Vagina (tissue), 2 donors: ENCODE measurements at regions not wholly inside any gene's neighbourhood (a gene's known extent, or its start where the extent isn't known, plus 50 kb on each side); places are given as distances from the start of the nearest gene placed in this dataset.
"Not testable (repeated sequence)": the region's sequence is repeated elsewhere in the genome, so short reads cannot be mapped to it uniquely, and the experiment has no call there.

ENCODE experiments used
- DNase-seq, 2 donors: peaks; one replicate each; pipeline ENCODE4 v3.0.0-alpha.2; 2017; ENCODE audit errors: extremely low spot score in 2 of 2
- H3K27ac ChIP-seq: fragments of 200-600 bp; sonication (generic); one replicate; pipeline ENCODE4 v1.5.1; 2019
- H3K27me3 ChIP-seq: fragments of 200-600 bp; sonication (generic); one replicate; pipeline ENCODE4 v1.5.1; 2019
- H3K36me3 ChIP-seq, 2 donors: fragments of 200-600 bp; sonication (generic); one replicate each; pipeline ENCODE4 v1.5.1; 2017 to 2019
- H3K4me1 ChIP-seq: fragments of 200-600 bp; sonication (generic); one replicate; pipeline ENCODE4 v1.5.1; 2019
- H3K4me3 ChIP-seq, 2 donors: fragments of 200-600 bp; sonication (generic); 1 replicate in 1 of 2; 2 replicates in 1 of 2; pipeline ENCODE4 v1.5.1; 2016 to 2019
- H3K9me3 ChIP-seq: fragments of 200-600 bp; sonication (generic); one replicate; pipeline ENCODE4 v1.5.1; 2019
- CTCF ChIP-seq, 3 experiments: fragments of 450-650 bp in 2 of 3; fragments of 200-600 bp in 1 of 3; sonication (generic) in 1 of 3; IDR thresholded peaks; one replicate each; pipeline ENCODE4 v1.5.1; 2017 to 2019; ENCODE audit warnings: antibody characterized with exemption in 3 of 3, mild to moderate bottlenecking in 2 of 3, moderate library complexity in 2 of 3
- POLR2A ChIP-seq, 2 donors: fragments of 450-650 bp; IDR thresholded peaks; one replicate each; pipeline ENCODE4 v1.6.1; 2017; ENCODE audit warnings: antibody characterized with exemption in 2 of 2, mild to moderate bottlenecking in 2 of 2, moderate library complexity in 2 of 2
- POLR2AphosphoS5 ChIP-seq, 2 donors: sonication (generic); formaldehyde crosslinking; IDR thresholded peaks; one replicate each; pipeline ENCODE4 v1.9.0; 2017; ENCODE audit warnings: antibody characterized with exemption in 2 of 2, mild to moderate bottlenecking in 2 of 2, low read depth in 1 of 2; ENCODE audit not compliant: insufficient read depth in 1 of 2
- intact Hi-C: fragments of 100-400 bp; cut with DNase I; formaldehyde crosslinking; loops from one replicate; pipeline ENCODE4 v1.15.1; 2023

- Histone ChIP-seq H3K27ac (no peak overlapping the region), H3K36me3 (no peaks in the 10 kb centered on the region), H3K9me3 (no peaks in the 10 kb centered on the region), H3K4me3 (no peak overlapping the region), H3K4me1 (no peaks in the 10 kb centered on the region), H3K27me3 (no peaks in the 10 kb centered on the region)
- no peak for TF ChIP-seq CTCF (IDR thresholded peaks at IDR 0.05)
- TF ChIP-seq POLR2AphosphoS5 (IDR thresholded peaks at IDR 0.05; ENCODE audit: insufficient read depth in 1 of 2, low read depth in 1 of 2): no peak
- no peak for TF ChIP-seq POLR2A (IDR thresholded peaks at IDR 0.05)
- intact Hi-C loops: no loop called here
- no peak for DNase-seq
Measured at GRCh38 chr11:96863520-96863919, 473.7 kb downstream of the JRKL start.

- no peak overlapping the region for H3K4me3 ChIP-seq
- DNase-seq: no peak
- H3K9me3 ChIP-seq: no peaks in the 10 kb centered on the region
- H3K27me3 ChIP-seq: no peaks in the 10 kb centered on the region
- intact Hi-C loops: no loop called here
- H3K27ac ChIP-seq: no peak overlapping the region
- no peaks in the 10 kb centered on the region for H3K4me1 ChIP-seq
- no peak for TF ChIP-seq POLR2A (IDR thresholded peaks at IDR 0.05)
- TF ChIP-seq POLR2AphosphoS5 (IDR thresholded peaks at IDR 0.05; ENCODE audit: insufficient read depth in 1 of 2, low read depth in 1 of 2): no peak
- no peak for TF ChIP-seq CTCF (IDR thresholded peaks at IDR 0.05)
- H3K36me3 ChIP-seq: no peaks in the 10 kb centered on the region
Measured at GRCh38 chr11:96865020-96865419, 475.2 kb downstream of the JRKL start.

- Histone ChIP-seq H3K27ac (no peak overlapping the region), H3K36me3 (no peaks in the 10 kb centered on the region), H3K27me3 (no peaks in the 10 kb centered on the region), H3K9me3 (no peaks in the 10 kb centered on the region), H3K4me1 (no peaks in the 10 kb centered on the region), H3K4me3 (no peak overlapping the region)
- intact Hi-C loops: no loop called here
- DNase-seq: no peak
- TF ChIP-seq POLR2A (IDR thresholded peaks at IDR 0.05): no peak
- TF ChIP-seq POLR2AphosphoS5 (IDR thresholded peaks at IDR 0.05; ENCODE audit: insufficient read depth in 1 of 2, low read depth in 1 of 2): no peak
Measured at GRCh38 chr11:96869207-96869606, 479.4 kb downstream of the JRKL start.

GRCh38 chr11:96875712-96876111 is 485.9 kb downstream of the JRKL start:
- Histone ChIP-seq H3K9me3 (no peaks in the 10 kb centered on the region), H3K36me3 (no peaks in the 10 kb centered on the region), H3K4me3 (no peak overlapping the region), H3K27ac (no peak overlapping the region), H3K27me3 (no peaks in the 10 kb centered on the region), H3K4me1 (no peaks in the 10 kb centered on the region)
- TF ChIP-seq CTCF (IDR thresholded peaks at IDR 0.05) (no peak), POLR2AphosphoS5 (IDR thresholded peaks at IDR 0.05; ENCODE audit: insufficient read depth in 1 of 2, low read depth in 1 of 2) (no peak), POLR2A (IDR thresholded peaks at IDR 0.05) (no peak)
- intact Hi-C loops: no loop called here
- no peak for DNase-seq

GRCh38 chr11:96878299-96879051 is 488.7 kb downstream of the JRKL start:
- Histone ChIP-seq H3K27me3 (no peaks in the 10 kb centered on the region), H3K4me1 (no peaks in the 10 kb centered on the region), H3K27ac (no peak overlapping the region), H3K9me3 (no peaks in the 10 kb centered on the region), H3K4me3 (no peak overlapping the region), H3K36me3 (no peaks in the 10 kb centered on the region)
- DNase-seq: no peak
- no peak for TF ChIP-seq CTCF (IDR thresholded peaks at IDR 0.05)
- no peak for TF ChIP-seq POLR2AphosphoS5 (IDR thresholded peaks at IDR 0.05; ENCODE audit: insufficient read depth in 1 of 2, low read depth in 1 of 2)
- TF ChIP-seq POLR2A (IDR thresholded peaks at IDR 0.05): no peak
- intact Hi-C loops: no loop called here

- DNase-seq, intact Hi-C loops, H3K9me3 ChIP-seq, H3K27me3 ChIP-seq, H3K27ac ChIP-seq, H3K4me3 ChIP-seq, H3K4me1 ChIP-seq, H3K36me3 ChIP-seq: not testable (repeated sequence)
Measured at GRCh38 chr11:96882622-96883021, 492.8 kb downstream of the JRKL start.
